T47D (cell line): ENCODE measurements at regions not wholly inside any gene's neighbourhood (a gene's known extent, or its start where the extent isn't known, plus 50 kb on each side); places are given as distances from the start of the nearest gene placed in this dataset.
A peak's percentile ranks its signal among the peaks of the same experiment; 100 is the strongest.
"Not testable (repeated sequence)": the region's sequence is repeated elsewhere in the genome, so short reads cannot be mapped to it uniquely, and the experiment has no call there.

Experiments
- DNase-seq, 2 experiments: peaks; one replicate each; pipeline versions ENCODE4 v3.0.0 to v3.0.0-alpha.2; 2011 to 2012; ENCODE audit warnings: low read depth in 1 of 2, low spot score in 1 of 2
- JUND ChIP-seq: IDR thresholded peaks from 2 replicates; pipeline ENCODE4 v1.6.1; 2012; ENCODE audit warnings: low read depth
- in situ Hi-C: cut with HindIII; loops from 2 replicates; pipeline ENCODE4 v1.10.0; 2016; ENCODE audit warnings: low sequenced_read_pairs, low pct_unique_long_range_greater_than_20kb

GRCh38 chrX:122596998-122597397, 587.1 kb upstream of the GRIA3 start:
- DNase-seq: no peak
- no peak for TF ChIP-seq JUND
- in situ Hi-C loops: no loop called here

GRCh38 chrX:122622795-122623194, 561.3 kb upstream of the GRIA3 start:
- in situ Hi-C loops: no loop called here
- DNase-seq: no peak
- no peak for TF ChIP-seq JUND

- in situ Hi-C loops: no loop called here
Observed at GRCh38 chrX:122625239-122625638, 558.8 kb upstream of the GRIA3 start.

GRCh38 chrX:122625821-122626220, 558.3 kb upstream of the GRIA3 start:
- no peak for DNase-seq
- no peak for TF ChIP-seq JUND
- in situ Hi-C loops: no loop called here

More at GRCh38 chrX:122625239-122625638, 558.8 kb upstream of the GRIA3 start:
- TF ChIP-seq JUND: no peak
- no peak for DNase-seq

GRCh38 chrX:122626871-122627270, 557.2 kb upstream of the GRIA3 start:
- TF ChIP-seq JUND: no peak
- in situ Hi-C loops: no loop called here
- DNase-seq: no peak

- DNase-seq: no peak
- in situ Hi-C loops: no loop called here
- TF ChIP-seq JUND: no peak
Observed at GRCh38 chrX:122641136-122641535, 542.9 kb upstream of the GRIA3 start.

GRCh38 chrX:122641826-122642225, 542.3 kb upstream of the GRIA3 start:
- TF ChIP-seq JUND: no peak
- in situ Hi-C loops: no loop called here
- no peak for DNase-seq

GRCh38 chrX:122655256-122655655, 528.8 kb upstream of the GRIA3 start:
- DNase-seq, in situ Hi-C loops: not testable (repeated sequence)

- in situ Hi-C loops: no loop called here
- no peak for DNase-seq
- TF ChIP-seq JUND: no peak
Observed at GRCh38 chrX:122666601-122667000, 517.5 kb upstream of the GRIA3 start.

- no peak for TF ChIP-seq JUND
- DNase-seq: no peak
- in situ Hi-C loops: no loop called here
Observed at GRCh38 chrX:122667667-122668066, 516.4 kb upstream of the GRIA3 start.

- in situ Hi-C loops: no loop called here
- no peak for TF ChIP-seq JUND
- DNase-seq: peak in 1 of 2 experiments; percentile 37
Observed at GRCh38 chrX:122703762-122704161, 480.3 kb upstream of the GRIA3 start.

- peak in 1 of 2 experiments; percentile 24 for DNase-seq
- in situ Hi-C loops: no loop called here
- TF ChIP-seq JUND: no peak
Observed at GRCh38 chrX:122739770-122740169, 444.3 kb upstream of the GRIA3 start.

- TF ChIP-seq JUND: no peak
- DNase-seq: no peak
- in situ Hi-C loops: no loop called here
Observed at GRCh38 chrX:122770581-122770980, 413.5 kb upstream of the GRIA3 start.

- TF ChIP-seq JUND: no peak
- in situ Hi-C loops: no loop called here
- no peak for DNase-seq
Observed at GRCh38 chrX:122771933-122772332, 412.1 kb upstream of the GRIA3 start.
